HG02642 (cell line): ENCODE measurements at regions not wholly inside any gene's neighbourhood (a gene's known extent, or its start where the extent isn't known, plus 50 kb on each side); places are given as distances from the start of the nearest gene placed in this dataset.
"Not testable (repeated sequence)": the region's sequence is repeated elsewhere in the genome, so short reads cannot be mapped to it uniquely, and the experiment has no call there.

Experiments
- ATAC-seq: cut with Tn5 transposase; IDR thresholded peaks from one replicate; pipeline ENCODE4 v1.9.1; 2021; ENCODE audit warnings: mild to moderate bottlenecking; ENCODE audit not compliant: unreplicated experiment, poor library complexity

DNA sequence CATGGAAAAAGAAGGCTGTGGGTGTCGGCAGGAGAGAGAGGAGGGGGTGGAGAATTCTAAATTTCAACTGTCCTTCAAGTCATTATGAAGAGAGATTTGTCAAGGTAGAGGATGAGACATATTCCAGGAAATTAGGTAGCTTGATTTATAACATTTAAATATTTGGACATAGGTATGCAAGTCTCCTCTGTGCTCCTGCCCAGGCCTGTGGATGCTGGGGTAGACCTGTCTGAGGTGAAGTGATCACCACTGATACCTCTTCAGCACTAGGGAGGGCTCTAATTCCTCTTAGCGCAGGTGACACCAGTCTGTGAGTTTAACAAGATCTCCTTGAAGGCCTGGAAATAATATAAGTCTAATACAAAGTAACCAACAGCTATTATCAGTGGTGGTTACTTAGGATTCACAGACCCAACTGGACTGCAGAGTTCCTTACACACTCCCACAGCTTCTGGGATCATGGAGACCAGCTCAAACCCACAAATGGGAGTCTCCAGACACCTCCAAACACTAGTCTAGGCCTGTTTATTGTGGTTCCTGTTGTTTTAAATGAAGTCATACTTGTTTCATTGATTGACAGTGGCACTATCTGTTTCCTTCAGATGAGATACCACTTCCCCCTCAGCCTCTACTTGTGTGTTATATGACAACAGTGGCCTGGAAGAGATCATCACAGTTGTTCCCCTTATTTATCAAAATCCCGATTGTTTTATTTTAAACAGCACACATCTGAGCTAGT is 104.1 kb upstream of the ITPRID2 start:
- ATAC-seq, result no peak

GRCh38 chr2:181788897-181789555 is 102.5 kb upstream of the ITPRID2 start:
- ATAC-seq, result no peak

DNA sequence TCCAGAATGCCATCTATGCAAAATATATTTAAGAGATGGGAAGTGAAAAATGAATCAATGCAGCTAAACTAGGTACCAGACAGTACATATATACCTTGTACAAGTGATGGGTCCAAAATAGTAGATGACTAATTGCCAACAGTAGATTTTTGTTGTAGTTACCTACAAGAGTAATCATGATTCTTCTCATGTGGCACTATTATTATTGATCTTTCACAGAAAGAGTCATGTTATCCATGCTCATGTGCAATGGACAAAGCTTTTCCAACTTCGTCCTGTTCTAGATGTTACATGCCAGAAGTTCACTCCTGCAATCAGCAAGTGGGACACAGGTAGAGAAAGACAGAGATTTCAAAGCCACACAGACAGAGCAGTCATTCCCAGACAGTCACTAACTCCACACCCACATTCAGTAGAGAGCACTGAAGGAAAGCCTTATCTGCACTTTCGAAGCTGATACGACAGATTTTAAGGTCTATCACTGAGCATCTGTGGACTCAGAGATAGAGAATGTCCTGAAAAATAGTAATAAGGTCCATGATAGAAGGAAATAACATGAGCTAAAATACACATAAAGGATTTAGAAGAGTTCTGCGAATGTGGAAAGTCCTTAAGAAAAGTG is 101.6 kb upstream of the ITPRID2 start:
- peak; percentile 41 for ATAC-seq

DNA sequence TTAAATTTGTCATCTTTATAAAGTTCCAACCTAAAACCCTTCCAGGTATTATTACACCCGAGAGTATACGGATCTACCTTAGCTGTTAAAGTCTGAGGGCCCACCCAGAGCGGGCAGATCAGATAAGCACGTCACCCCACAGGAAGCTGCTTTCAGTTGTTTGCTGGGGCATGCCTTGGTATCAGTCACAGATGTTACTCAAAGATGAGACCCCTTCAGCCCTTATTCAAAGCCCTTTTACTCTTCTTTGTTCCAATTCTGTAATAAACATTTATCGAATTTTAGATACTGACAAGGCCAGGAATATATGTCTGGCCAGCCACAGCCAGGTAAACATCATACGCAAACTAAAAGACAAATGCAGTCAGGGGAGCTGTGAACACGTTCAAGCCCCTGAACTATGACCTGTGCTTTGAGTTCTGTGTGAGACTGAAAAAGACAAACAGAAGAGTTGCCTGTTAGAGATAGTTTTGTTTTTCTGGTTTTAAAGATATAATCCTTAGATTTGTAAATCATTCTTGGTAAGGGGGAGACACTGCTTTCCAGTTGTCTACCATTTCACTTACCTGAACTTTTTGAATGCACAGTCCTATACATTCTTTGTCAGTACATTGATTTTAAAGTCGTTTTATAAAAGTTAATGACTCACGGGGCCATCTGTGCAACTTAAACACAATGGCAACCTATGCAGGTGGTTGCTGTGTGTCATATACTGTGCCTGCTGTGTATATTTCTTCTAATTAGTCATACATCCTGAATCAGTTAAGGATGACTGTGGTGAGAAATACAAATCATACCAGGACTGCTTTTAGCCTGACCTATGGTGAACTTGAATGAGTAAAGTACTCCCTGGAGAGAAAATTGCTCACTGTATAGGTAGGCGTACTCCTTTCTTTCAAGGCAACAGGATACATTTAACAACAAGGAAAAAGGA is 100.5 kb upstream of the ITPRID2 start:
- peak; percentile 93 for ATAC-seq

- ATAC-seq, result no peak
Observed at GRCh38 chr2:181792906-181793305, 98.6 kb upstream of the ITPRID2 start.

DNA sequence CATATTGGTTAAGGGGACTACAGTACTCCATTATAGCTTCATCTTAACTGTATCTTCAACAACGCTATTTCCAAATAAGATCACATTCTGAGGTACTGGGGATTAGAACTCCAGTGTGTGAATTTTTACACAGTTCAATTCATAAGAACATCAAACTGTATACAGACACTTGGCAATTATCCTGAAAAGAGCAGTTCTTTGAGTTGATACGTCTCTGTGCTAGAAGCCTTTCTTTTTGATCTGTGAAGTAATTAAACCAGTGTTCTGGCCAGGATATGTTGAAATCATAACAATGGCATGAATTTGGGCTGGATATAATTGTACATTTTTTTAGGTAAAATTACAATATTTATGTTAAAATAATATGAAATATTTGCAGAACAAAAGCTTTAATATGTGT is 93.5 kb upstream of the ITPRID2 start:
- ATAC-seq, result no peak

DNA sequence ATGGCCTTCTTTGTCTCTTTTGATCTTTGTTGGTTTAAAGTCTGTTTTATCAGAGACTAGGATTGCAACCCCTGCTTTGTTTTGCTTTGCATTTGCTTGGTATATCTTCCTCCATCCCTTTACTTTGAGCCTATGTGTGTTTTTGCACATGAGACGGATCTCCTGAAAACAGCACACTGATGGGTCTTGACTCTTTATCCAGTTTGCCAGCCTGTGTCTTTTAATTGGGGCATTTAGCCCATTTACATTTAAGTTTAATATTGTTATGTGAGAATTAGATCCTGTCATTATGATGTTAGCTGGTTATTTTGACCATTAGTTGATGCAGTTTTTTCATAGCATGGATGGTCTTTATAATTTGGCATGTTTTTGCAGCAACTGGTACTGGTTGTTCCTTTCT is 89.2 kb upstream of the ITPRID2 start:
- not testable (repeated sequence) for ATAC-seq

- not testable (repeated sequence) for ATAC-seq
Observed at GRCh38 chr2:181803903-181804799, 87.4 kb upstream of the ITPRID2 start.

DNA sequence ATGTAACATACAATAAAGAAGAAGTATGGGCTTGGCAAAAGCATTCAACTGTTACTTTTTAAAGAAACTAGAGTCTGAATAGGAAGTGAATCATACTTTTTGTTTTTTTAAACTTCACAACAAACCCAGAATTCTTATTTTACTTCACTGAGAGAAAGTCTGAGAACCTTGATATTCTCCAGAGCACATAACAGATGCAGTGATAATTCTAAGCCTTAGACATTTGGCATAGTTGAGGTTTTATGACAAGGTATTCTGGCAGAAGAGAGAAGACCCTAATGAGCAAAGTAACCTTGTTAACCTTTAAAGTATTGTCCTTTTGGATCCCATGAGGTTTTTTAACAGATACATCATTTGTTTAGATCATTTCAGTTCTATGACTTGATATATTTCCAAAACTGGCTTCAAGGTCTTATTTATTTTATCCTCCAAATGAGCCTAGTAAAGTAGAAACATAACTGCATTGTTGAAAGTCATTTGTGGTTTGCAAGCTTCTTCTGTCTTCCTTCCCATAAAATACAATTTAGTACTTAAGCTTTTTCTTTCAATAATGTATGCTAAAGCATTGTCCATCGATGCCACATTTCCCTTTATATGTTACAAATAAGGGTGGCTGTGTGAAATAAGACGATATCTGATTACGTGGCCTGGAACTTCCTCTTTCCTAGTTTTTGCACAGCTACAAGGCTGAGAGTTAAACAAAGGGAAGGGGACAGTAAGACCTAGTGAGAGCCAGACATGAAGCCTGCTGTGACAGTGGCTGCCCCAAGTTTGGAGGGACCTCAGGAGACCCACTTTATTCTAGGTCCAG is 86.1 kb upstream of the ITPRID2 start:
- no peak for ATAC-seq

- ATAC-seq, result no peak
Observed at GRCh38 chr2:181806039-181806392, 85.5 kb upstream of the ITPRID2 start.

DNA sequence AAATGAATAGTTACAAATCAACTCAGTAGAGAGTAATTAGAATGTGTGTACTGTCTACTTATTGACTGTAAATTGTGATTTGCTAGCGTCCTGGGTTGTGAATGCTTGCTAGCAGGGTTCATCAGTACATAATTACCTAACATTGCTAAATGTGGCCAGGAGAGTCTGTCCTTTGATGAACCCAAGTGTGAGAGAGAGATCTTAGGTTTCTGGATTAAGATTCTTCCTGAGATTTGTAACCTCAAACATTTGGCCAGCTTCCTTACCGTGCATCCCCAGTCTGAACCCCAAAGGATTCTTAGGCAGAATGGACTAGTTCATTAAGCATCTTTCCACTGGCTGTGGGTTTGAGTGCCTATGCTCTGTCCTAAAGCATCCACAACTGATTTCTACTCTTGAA is 84.0 kb upstream of the ITPRID2 start:
- ATAC-seq, result no peak

DNA sequence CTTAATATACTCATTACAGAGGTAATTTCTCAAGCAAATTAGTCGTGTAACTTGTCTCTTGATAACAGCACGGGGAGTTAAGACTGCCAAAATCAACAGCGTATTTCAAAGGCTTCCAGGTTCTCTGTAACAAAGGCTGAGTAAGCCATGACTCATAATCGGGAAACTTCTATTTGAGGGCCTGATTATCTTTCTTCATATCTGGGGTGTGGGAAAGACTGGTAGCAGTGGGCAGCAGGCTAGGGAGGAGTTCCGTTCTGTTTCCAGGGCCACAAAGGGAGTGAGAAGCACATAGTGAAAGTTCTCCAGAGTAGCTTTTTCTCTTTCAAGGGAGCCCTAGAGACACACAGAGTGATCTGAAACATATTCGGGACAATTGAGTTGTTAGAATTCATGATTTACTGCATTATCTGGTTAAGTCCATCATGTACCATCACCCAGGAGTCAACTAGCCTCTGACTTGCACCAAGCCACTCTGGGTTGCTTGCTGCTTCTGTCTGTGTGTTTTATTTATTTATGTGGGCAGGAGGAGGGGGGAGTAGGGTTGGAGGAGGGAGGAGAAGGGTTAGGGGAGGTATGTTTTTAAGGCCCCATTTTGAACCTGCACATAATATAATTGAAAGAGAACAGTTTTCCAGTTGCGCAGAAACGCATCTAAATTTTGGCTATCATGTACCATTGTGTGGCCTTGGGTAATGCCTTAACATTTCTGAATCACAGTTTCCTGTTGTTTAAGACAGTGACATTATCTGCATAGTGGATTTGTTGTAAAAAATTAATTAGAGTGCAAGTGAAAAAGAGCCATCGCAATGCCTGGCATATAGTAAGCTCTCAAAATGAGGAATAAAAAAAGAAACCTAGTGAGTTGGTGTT is 80.5 kb upstream of the ITPRID2 start:
- ATAC-seq, result no peak

GRCh38 chr2:181812106-181812743 is 79.3 kb upstream of the ITPRID2 start:
- no peak for ATAC-seq

DNA sequence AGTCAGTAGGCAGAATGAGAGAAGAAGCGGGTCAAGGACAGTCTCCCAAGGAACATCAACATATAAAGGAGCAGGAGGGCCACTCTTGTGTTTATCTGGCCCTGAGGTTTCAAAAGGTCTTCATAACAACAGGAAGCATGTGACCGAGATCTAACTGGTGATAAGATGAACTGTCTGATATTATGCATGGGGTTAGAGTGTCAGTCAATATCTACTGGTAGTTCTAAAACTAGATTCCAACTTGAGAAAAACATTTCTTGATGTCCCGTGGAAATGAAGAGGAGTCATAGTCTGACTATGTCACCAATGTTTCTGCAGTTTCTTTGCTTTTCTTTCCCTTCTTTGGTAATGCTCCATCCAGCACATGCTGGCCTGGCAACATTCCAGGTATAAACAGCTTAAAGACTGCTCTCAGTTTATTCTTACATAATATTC is 77.5 kb upstream of the ITPRID2 start:
- no peak for ATAC-seq

- no peak for ATAC-seq
Observed at GRCh38 chr2:181817509-181817908, 74.0 kb upstream of the ITPRID2 start.

DNA sequence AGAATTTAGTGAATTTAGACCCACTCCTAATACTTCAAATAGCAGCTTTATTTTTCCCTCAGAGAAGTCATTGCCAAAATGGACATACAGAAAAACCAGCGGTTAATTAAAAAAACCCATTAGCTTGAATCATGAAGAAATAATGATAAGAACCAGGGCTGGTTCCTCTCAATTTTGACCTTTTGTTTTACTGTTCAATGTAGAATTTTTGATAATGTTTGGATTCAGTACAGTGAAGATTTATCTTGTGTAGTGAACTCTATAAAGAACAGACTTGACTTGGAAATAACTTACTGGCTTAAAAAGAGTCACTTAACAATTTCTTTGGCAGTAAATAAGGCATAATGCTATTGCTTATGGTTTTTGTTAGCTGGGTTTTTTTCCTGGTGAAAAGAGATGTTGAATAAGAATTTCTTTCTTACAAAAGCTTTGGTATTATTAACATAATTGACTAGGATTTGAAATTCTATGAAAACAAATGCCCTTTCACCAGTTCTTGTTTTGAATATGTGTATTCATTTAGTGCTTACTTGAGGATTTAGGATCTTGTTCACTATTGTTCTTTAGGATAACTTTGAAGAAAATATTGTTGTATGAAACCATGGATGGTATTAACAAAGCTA is 73.4 kb upstream of the ITPRID2 start:
- ATAC-seq, result no peak

DNA sequence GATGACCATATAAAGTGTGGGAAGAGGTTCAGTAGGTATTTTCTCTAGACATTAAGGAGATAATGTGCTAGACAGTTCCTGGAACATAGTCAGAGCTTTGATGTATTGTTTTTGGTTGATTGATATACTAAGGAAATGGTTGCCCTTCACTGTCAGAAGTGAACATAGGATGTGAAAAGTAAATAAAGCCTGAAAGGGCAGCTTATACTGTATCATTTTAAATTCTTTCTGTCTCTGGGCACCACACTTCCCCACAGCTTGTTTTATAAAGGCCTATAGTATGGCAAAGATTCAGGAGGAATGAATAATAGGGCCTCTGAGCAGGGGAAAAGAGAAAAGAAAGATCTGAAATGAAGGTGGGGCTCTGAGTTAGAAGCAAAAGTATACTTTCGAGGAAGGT is 72.7 kb upstream of the ITPRID2 start:
- no peak for ATAC-seq
